ENCODE measurements at regions not wholly inside any gene's neighbourhood (a gene's known extent, or its start where the extent isn't known, plus 50 kb on each side); places are given as distances from the start of the nearest gene placed in this dataset.

GRCh38 chr2:53103679-53104078 is 663.9 kb upstream of the CHAC2 start:
- Histone ChIP-seq H3K4me1 (peaks cover 33% of the 10 kb centered on the region), H3K4me3 (no peak overlapping the region), H3K4me2 (peak overlapping the region; percentile 65), H3K9me3 (0 out of 3 replicates have a peak, but pooled peaks cover 2% of the 10 kb centered on the region), H3K27ac (peak overlapping the region; percentile 63 to 72)
- no peak for FAIRE-seq
- ATAC-seq, result peak in 1 of 2 experiments; percentile 20; a peak in 1 of 6 replicates
- POLR2A ChIA-PET, result no interaction called here
- DNase-seq (ENCODE audit: low read depth in 1 of 2, low spot score in 1 of 2), result no peak
- CTCF ChIA-PET, result no interaction called here
- TF ChIP-seq POLR2A (IDR thresholded peaks at IDR 0.05; ENCODE audit: low read length) (no peak), NFE2L2 (conservative IDR thresholded peaks at IDR 0.05; ENCODE audit: low read length) (no peak), ATOH8 (CRISPR knock-in tag; IDR thresholded peaks at IDR 0.05; ENCODE audit: low read depth) (no peak), ELK1 (IDR thresholded peaks at IDR 0.05; ENCODE audit: low read depth, low read length) (no peak), TP53 (CRISPR knock-in tag; IDR thresholded peaks at IDR 0.05) (no peak), POLR2AphosphoS2 (conservative IDR thresholded peaks at IDR 0.05; ENCODE audit: low read length) (no peak), CHD2 (IDR thresholded peaks at IDR 0.05; ENCODE audit: low read length, partially characterized antibody) (no peak), RARB (CRISPR knock-in tag; IDR thresholded peaks at IDR 0.05) (no peak), ZSCAN20 (CRISPR knock-in tag; IDR thresholded peaks at IDR 0.05) (no peak), USF2 (IDR thresholded peaks at IDR 0.05) (no peak), FOSL2 (IDR thresholded peaks at IDR 0.05) (no peak), FOSL2 (CRISPR knock-in tag; IDR thresholded peaks at IDR 0.05) (no peak), EHF (CRISPR knock-in tag; IDR thresholded peaks at IDR 0.05) (no peak), ESRRA (IDR thresholded peaks at IDR 0.05; ENCODE audit: borderline replicate concordance, low read length) (no peak), HOXB5 (CRISPR knock-in tag; IDR thresholded peaks at IDR 0.05) (no peak), CEBPB (IDR thresholded peaks at IDR 0.05) (no peak)

GRCh38 chr2:53098696-53099078 is 668.9 kb upstream of the CHAC2 start:
- ChIA-PET CTCF (no interaction called here), POLR2A (no interaction called here)
- no peaks in the 10 kb centered on the region for H3K9me3 ChIP-seq
- H3K4me2 ChIP-seq, result peak overlapping the region; percentile 81
- H3K4me3 ChIP-seq, result peak overlapping the region; percentile 23; the same call in 2 of the 3 replicates
- no peak for TF ChIP-seq GATA3 (IDR thresholded peaks at IDR 0.05; ENCODE audit: borderline replicate concordance)
- TF ChIP-seq FOSL2 (IDR thresholded peaks at IDR 0.05), result no peak
- no peak for TF ChIP-seq FOSL2 (CRISPR knock-in tag; IDR thresholded peaks at IDR 0.05)
- TF ChIP-seq JUNB (IDR thresholded peaks at IDR 0.05), result no peak
- no peak for TF ChIP-seq EHF (CRISPR knock-in tag; IDR thresholded peaks at IDR 0.05)
- no peak for TF ChIP-seq E2F6 (IDR thresholded peaks at IDR 0.05; ENCODE audit: borderline replicate concordance, low read depth)
- no peak for TF ChIP-seq CHD2 (IDR thresholded peaks at IDR 0.05; ENCODE audit: low read length, partially characterized antibody)
- TF ChIP-seq ZC3H11A (IDR thresholded peaks at IDR 0.05), result no peak
- TF ChIP-seq ZSCAN20 (CRISPR knock-in tag; IDR thresholded peaks at IDR 0.05), result no peak
- no peak for TF ChIP-seq MYC (IDR thresholded peaks at IDR 0.05; ENCODE audit: borderline replicate concordance, low read length)
- TF ChIP-seq FOXS1 (CRISPR knock-in tag; IDR thresholded peaks at IDR 0.05), result no peak
- no peak for TF ChIP-seq EHMT2 (IDR thresholded peaks at IDR 0.05; ENCODE audit: low read depth)
- TF ChIP-seq JUN (IDR thresholded peaks at IDR 0.05), result no peak
- TF ChIP-seq MAZ (IDR thresholded peaks at IDR 0.05; ENCODE audit: borderline replicate concordance, low read depth, low read length), result no peak
- TF ChIP-seq CTCF (IDR thresholded peaks at IDR 0.05), result no peak
- no peak for TF ChIP-seq HEYL (CRISPR knock-in tag; IDR thresholded peaks at IDR 0.05)
- no peak for TF ChIP-seq RFX5 (IDR thresholded peaks at IDR 0.05)
- 5% methylated on average over 4 of the region's 4 CpGs for WGBS (ENCODE audit: missing lambda C conversion rate)
- ATAC-seq (peak in 1 of 2 experiments; percentile 56; a peak in 3 of 6 replicates), DNase-seq (ENCODE audit: low read depth in 1 of 2, low spot score in 1 of 2) (peak in 1 of 2 experiments; percentile 11), FAIRE-seq (peak; percentile 63)
- peak overlapping the region; percentile 59 to 68; a peak in 5 of 6 replicates for H3K27ac ChIP-seq
- peaks cover 28% of the 10 kb centered on the region for H3K4me1 ChIP-seq

All from A549 (cell line).